Left renal pelvis (tissue), 4 donors: ENCODE measurements at regions not wholly inside any gene's neighbourhood (a gene's known extent, or its start where the extent isn't known, plus 50 kb on each side); places are given as distances from the start of the nearest gene placed in this dataset.

ENCODE experiments used
- DNase-seq, 4 donors: peaks; one replicate each; pipeline ENCODE4 v3.0.0-alpha.2; 2013; ENCODE audit warnings: low read depth in 4 of 4, low spot score in 3 of 4

- DNase-seq = no peak
Measured at GRCh38 chr22:44371741-44372525, 59.2 kb upstream of the SHISAL1 start.

GRCh38 chr22:44369916-44370801, 57.4 kb upstream of the SHISAL1 start:
- DNase-seq = no peak

- no peak for DNase-seq
Measured at GRCh38 chr22:44369293-44369661, 56.5 kb upstream of the SHISAL1 start.

- no peak for DNase-seq
Measured at GRCh38 chr22:44368611-44369292, 56.0 kb upstream of the SHISAL1 start.

- DNase-seq = no peak
Measured at GRCh38 chr22:44366372-44367300, 53.9 kb upstream of the SHISAL1 start.

- no peak for DNase-seq
Measured at GRCh38 chr22:44365832-44366231, 53.1 kb upstream of the SHISAL1 start.

GRCh38 chr22:44365191-44365590, 52.4 kb upstream of the SHISAL1 start:
- DNase-seq = no peak

- no peak for DNase-seq
Measured at GRCh38 chr22:44364751-44365130, 52.0 kb upstream of the SHISAL1 start.

- no peak for DNase-seq
Measured at GRCh38 chr22:44363980-44364750, 51.4 kb upstream of the SHISAL1 start.

GRCh38 chr22:44363013-44363979, 50.5 kb upstream of the SHISAL1 start:
- no peak for DNase-seq

- no peak for DNase-seq
Measured at GRCh38 chr22:44362249-44363012, 49.7 kb upstream of the SHISAL1 start.
